ENCODE measurements at regions not wholly inside any gene's neighbourhood (a gene's known extent, or its start where the extent isn't known, plus 50 kb on each side); places are given as distances from the start of the nearest gene placed in this dataset.
"Not testable (repeated sequence)": the region's sequence is repeated elsewhere in the genome, so short reads cannot be mapped to it uniquely, and the experiment has no call there.

DNA sequence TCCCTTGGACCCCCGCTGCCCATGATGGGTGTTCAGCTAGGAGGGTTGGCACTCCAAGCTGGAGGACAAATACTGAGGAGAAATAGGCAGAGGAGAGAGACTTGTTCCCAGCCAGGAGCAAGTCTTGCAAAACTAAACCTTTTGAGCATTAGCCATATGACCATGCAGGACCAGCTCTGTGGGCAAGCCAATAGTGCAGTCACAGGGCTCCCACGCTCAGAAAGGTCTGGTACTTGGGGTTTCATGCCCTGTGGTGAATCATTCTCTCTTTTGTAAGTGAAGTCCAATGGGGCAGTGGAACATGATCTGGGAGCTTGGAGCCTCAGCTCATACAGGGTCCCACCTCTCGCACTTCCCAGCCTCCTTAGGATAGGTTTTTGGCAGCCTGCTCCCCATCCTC lies 300.9 kb downstream of the BCOR start:
- DNase-seq = no peak

DNA sequence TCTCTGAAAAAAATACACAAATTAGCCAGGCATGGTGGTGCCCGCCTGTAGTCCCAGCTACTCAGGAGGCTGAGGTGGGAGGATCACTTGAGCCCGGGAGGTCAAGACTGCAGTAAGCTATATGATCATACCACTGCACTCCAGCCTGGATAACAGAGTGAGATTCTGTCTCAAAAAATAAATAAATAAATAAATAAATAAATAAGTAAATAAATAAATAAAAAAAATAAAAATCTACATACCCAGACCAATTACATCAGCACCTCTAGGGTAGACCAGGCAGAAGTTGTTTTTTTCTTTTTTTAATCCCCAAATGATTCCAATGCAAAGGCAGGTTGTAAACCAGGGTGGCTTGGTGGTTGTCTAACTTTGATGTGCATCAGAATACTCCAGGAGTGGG lies 299.3 kb downstream of the BCOR start:
- DNase-seq = not testable (repeated sequence)

DNA sequence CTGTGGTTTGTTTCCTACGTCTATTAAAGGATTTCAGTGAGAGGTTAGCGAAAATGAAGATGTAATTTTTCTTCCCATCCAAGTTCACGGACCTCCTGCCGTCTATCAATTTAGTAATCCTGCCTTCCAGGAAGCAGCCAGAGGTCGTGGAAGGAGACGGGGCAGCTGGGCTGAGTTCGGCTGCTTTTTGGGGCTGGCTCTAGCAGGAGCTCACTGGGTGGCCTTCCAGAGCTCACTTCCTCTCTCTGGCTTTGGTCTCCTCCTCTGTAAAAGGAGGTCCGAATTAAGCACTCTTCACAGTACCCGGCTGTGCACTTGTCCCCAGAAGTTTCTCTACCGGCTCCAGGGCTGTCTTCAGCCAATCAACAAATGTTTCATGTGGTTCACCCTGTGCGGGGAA lies 295.4 kb downstream of the BCOR start:
- DNase-seq = no peak

DNA sequence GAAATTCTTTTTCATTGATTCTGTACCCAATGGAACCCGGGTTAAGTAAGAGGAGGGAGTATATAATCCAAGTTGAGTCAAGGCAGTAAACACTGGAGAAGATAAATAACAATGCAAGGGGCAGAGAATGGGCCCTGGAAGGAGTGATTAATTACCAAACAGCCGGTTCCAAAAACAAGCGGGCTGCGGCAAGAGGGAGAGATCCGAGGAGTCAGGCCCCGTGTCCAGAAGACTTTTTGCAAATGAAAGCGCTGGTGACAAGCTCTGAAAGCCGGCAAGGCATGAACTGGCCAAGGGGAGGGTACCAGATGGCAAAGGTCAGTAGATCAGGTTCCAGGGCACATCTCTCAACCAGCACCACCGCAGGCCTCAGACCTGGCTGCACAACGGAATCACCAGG lies 294.9 kb downstream of the BCOR start:
- DNase-seq = no peak

DNA sequence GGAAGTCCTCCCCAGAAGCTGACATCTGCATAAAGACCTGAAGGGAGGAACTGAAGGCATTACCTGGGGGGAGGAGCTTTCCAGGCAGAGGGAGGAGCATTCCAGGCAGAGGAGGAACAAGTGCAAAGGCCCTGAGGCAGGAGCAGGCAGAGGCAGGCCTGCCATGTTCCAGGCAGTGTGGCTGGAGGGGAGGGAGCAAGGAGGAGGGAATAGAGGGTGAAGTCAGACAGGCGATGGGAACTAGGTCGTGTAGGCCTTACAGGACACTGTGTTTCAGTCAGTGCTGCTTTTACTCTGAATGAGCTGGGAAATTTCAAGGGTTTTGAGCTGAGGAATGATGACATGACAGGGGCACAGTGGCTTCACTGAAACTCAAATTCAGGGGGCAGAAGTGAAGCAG lies 292.7 kb downstream of the BCOR start:
- DNase-seq = no peak

DNA sequence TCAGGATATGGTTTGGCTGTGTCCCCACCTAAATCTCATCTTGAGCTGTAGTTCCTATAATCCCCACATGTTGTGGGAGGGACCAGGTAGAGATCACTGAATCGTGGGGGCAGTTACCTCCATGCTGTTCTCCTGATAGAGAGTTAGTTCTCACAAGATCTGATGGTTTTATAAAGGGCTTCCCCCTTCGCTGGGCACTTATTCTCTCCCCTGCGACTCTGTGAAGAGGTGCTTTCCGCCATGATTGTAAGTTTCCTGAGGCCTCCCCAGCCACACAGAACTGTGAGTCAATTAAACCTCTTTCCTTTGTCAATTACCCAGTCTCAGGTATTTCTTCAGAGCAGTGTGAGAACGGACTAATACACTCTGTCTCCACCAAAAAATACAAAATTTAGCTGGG lies 291.9 kb downstream of the BCOR start:
- DNase-seq = no peak

DNA sequence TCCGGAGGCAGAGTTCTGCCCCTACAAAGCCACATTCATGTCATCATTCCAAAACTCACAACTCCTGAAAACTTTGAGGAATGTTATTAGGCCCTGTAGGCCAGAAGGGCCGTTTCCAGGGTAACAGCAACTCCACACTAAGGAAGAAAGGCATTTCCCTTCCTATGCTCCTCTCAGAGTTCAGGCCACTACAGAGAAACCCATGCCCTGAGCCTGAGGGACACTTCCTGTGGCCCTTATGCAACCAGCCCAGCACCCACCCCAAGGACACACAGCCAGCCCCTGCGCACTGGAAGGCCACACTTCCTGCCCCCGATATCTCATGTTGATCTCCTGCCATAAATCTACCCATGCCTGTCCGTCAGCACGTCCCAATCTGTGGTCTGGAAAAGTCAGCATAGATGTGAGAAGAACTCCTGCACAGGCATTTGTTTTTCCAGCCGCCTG lies 289.3 kb downstream of the BCOR start:
- DNase-seq = no peak

DNA sequence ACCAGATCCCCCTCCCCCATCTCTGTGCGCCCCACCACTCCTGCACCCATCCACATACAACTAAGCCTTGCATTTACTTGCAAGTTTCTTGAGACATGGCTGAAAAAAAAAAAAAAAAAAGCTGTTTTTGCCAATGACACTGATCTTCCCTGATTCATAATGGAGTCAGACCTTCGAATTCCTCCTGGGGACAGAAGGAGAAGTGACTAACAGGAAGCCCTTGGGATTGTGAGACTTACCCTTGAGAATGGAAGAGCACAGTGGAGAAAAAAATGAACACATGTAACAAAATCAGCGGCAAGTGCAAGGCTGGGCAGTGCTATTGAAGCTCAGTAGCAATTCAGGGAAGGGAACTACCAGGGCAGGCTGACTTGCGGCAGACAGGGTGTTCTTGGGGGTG lies 288.4 kb downstream of the BCOR start:
- no peak for DNase-seq

DNA sequence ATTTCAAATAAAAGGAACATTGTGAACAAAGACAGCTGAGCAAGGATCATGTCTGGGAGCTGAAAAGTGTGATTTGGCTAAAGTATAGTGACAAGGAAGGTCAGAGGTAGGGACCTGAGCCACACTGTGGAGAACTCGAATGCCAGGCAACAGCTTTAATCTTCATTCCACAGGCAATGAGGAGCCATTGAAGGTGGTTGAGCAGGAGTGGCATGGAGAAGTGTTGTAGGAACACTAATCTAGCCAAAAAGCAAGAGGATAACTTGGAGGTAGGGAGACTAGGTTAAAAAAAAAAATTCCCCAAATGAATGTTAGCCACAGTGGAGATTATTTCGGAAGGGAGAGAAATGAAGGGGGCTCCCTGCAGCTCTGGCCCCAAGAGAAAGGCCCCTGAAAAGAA lies 286.9 kb downstream of the BCOR start:
- DNase-seq = no peak

DNA sequence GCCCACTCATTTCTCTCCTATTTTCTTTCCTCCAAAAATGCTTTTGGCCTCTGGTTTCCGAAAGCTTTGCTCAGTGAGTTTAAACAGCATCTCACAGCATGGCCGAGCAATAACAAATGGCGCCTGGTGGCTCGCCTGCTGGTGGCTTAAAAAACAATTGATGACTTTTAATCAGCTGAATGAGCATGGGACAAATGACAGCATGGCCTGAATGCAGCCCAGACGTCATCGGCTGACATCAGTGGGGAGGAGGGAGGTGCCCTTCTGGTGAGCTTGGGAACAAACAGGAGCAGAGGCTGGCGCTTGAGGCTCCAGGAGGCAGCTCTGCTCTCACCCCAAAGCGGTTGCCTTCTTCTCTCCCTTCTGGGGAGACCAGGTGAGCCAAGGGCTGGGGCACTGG lies 286.4 kb downstream of the BCOR start:
- no peak for DNase-seq

DNA sequence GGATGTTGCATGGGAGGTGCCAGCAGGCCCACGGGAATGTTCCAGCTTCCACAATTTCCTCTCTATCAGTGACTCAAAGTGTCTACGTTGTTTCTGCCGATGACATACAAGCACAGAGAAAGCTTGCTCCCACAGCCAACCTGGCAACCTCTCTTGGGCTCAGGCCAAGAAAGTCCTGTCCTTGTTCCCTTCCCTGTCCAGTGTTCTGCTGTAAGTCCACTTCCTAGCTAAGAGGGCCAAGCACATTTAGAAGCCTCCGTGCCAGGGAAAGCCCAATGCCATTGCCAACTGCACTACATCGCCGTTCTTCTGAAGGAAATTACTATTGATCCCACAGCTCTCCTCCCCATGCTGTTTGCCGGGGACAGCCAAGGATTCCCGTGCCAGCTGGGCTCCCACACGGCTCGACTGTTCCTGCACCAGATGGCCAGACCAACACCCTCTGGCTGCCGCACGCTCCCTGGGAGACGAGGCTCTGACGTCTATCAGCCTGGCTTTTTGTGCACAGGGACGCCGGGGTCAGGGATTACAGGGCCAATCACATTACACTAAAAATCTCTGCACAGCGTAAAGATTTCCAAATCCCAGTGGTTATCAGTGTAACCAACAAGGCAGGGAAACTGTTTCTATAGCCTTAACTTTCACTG lies 284.0 kb downstream of the BCOR start:
- peak; percentile 92 for DNase-seq

DNA sequence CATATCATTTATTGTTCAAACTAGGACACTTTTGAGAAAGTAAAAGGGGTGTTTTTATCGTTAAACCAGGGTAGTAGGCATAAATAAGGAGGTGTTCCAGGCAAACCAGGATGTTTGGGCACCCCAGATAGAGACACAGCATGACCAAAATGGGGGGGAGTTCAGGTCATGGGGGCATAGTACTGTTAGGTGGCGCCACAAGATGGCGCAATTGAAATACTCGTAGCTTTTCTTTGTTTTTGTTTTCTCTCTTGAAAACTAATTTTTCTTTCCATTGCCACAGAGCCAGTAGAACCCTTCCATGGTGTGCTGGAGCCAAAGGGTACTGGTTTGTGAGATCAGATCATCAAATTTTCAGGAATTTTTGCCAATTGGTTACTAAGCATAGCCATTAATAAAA lies 283.4 kb downstream of the BCOR start:
- peak; percentile 61 for DNase-seq

DNA sequence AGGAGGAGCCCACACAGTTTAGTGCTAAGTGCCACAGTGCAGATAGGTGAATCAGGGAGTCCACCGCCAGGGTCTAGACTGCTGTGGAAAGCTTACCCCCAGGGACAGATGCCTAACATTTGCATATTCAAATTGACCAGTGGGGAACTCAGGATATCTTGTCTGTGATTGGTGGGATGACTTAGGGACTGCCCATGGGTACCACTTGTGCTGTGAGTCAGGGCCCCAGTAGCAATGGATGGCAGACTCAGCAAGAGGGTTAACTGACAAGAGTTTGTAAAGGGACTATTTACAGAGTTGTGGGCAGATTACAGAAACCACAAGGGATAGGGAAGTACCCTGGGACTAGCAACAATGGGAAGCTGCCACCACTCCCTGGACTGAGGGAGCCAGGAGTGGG lies 282.1 kb downstream of the BCOR start:
- no peak for DNase-seq

DNA sequence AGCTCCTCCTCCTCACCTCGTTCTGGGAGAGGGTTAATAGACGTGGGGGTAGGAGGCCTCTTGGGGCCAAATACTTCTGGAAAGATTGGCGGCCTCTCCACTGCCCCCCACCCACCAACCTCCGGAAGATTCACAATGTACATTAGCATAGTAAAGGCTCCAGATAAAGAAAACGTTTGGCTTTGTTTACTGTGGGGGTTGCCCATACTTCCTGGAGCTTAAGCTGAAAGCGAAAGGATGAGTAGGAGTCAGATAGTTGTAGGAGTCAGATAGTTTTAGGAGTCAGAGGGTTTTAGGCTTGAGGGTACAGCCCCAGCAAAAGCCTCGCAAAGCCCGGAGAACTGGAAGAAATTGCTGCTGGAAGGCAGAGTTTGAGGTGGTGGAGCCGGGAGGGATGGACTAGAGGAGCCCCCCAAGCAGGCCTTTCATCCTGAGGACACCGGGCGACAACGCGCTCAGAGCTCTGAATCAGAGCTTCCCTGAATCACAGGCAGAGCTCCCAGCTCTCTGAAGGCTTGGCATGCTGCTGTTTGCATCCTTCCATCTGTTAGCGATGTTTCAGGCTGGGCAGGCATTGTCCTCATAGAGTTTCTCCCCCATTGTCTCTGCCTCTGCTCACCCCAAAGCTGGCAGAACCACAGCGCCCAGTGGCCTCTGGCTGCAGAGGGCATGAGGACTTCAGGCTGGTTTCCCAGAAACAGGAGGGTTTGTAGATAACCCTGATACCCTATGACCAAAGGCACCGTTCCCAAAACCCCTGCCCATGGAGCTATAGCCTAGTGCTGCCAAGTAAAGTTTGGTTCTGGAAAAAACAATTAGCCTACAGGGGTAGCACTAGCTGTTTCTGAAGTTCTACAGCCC lies 280.7 kb downstream of the BCOR start:
- DNase-seq = no peak

DNA sequence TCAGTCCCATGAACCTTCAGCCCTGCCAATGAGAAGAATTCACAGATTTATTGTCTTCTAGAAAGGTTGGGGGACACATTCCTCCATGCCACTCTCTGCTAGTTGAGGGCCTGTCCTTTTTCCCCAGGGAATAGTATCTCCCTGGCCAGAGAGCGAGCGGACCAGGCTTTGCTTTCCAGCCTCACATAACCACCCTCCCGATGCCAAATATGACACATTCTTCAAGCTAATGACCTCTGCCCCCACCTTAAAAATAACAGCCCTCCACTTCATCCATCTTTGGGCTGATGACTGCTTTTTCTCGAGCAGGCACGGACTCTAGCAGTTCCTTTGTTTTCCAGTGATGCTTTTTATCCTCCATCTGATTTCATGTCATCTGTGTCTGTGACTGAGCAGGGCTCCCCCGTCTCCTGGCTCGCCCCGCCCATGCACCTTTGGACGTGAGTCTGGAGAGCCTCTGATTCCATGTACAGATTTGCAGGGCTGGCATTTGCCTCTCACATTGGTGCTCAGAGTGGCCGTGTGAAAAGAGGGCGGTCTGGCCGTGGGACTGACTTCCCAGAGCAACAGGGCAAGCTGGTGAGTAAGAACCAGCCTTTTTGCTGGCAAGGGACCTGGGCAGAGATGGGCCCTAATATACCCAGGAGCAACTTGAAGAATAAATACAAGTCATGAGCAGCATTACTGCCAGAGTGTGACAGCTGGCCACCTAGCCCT lies 279.8 kb downstream of the BCOR start:
- no peak for DNase-seq

DNA sequence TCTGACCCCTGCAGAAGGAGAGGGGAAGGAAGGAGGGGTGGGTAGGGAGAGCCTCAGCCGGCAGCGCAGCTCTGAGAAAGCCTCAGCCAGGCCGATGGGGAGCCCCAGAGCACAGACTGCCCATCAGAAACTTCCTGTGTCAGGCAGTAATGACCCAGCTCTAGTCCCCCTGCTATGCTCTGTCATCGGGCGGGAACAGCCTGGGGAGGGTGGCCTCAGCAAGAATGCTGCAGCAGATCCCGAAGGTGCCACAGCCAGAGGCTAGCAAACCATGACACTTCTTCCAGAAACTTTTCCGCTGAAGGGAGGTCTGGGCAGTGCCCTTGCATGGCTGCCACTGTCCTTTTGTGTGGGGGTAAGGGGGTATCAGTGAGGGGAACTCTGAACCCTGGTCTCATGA lies 279.0 kb downstream of the BCOR start:
- DNase-seq = no peak

DNA sequence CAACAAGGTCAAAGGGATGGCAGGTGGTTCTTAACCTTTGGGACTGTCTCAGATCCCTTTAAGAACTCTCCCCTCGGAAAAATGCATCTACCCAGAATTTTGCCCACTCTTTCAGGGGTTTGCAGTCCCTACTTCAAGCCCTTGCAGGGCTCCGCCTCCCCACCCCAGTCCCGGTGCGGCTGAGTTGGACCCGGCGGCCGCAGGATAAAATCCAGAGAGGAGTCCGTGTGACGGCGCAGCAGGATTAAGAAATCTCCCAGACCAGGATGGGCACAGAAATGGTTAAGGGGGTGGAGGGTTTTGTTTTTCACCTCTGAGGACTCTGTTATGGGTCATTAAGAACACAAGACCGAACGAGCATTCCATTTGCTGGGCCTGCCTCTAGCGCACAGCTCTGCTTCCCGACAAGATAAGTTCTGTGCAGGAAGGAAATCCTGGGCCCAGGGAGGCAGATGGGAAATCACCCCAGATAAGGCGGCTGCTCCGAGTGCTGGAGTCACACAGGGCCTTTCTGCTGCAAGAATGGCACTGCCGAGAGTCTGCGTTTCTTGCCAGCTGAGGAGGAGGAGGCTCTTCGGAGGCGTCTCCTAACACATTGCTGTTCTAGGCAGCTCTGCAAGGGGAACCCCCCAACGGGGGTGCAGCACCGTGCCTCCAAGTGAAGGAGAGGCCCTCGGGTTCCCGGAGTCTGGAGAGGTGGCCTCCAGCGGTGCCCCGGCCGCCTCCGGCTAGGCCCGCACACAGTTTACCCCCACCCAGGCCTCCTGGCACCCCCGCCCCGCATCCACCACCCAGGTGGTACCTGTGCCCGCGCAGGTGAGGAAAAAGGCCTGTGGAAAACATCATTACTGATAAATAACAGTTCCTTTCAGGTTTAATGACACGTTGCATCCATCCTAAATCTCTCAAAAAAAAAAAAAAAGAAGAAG lies 277.6 kb downstream of the BCOR start:
- DNase-seq = no peak

DNA sequence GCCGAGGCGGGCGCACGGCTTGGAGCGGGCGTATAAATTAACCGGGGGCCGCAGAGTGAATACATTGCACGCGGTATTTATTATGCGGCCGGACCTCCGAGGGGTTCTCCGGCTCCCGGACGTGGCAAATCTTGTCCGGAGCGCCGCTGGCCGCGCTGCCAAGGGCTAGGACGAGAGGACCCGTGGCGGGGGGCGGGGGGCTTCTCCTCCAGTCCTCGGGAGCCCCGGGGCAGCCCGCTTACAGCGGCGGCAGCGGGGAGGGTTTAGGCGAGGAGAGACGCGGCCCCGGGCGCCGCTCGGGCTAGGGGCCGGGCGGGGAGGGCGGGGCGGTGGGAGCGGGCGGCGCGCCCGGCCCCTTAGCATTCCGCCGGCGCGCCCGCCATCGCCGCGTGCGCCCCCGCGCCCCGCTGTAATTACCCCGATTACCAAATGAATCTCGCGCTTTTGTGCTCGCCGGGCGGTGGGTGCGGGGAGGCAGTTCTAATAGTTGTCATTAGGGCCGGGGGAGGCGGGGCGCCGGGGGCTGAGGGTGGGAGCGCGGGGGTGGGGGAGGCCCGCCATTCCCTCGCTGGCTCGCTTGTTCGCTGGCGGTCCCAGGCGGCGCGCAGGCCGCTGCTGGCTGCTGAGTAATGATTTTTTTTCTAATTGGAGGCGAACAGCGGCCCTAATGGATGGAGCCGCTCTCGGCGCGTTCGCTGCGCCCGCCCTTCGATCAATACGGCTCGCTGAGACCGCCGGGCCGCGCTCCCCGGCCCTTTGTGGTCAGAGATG lies 276.6 kb downstream of the BCOR start:
- DNase-seq = peak; percentile 47

DNA sequence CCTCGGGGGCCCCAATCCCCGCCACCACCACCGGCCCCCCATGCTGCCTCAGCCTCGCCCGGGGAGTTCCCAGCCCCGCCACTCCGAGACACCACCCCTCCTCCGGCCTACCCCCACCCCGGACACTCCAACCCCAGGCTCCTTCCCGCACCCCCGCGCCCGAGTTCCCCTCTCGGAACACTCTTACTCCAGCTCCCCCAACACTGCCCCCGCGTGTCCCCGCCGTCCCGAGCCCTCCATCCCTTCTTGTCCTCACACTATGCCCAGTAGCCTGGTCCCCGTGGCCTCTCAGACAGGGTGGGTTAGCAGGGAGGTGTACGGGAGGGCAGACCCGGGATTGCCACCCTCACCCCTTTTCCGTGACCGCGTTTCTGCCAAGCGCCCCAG lies 276.1 kb downstream of the BCOR start:
- DNase-seq = no peak

DNA sequence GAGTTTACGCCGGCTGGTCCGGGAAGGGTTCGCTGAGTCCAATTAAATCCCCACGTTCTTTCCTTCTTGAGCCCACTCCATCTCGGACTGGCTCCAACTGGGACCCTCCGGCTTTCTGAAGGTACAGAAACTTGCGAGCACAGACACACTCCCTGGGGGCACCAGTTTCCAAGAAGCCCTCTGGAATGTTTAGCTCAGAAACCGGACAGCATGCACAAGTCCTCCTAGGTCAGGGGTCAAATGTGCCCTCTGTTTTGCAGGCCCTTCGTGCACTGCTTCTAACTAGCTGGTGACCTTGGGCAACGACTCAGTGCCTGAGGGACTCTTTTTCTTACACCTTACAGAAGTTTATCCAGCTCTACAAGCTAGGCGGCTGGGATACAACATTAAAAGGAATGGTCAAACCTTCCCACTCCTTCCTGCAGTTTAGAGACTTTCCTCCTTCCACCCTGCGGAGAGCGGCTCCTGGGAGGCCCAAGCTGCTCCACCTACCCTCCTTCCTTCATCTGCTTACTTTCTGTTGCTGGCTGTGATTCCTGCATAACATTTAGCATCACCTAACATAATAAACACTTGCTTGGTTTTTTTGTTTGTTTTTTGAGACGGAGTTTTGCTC lies 275.5 kb downstream of the BCOR start:
- DNase-seq = no peak

DNA sequence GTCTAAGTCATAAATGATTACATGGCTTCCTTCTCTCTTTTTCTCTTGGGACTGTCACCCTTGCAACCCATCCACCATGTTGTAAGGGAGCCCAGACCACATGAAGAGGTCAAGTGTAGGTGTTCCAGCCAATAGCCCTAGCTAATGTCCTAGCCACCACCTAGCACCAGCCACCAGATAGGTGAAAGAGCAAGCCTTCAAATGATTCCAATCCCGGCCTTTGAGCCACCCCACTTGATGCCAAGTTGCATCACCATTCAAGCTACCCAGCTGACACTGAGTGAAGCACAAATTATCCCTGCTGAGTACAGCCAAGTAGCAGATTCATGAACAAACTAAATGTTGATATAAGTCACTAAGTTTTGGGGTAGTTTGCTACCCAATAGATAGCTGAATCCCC lies 274.3 kb downstream of the BCOR start:
- no peak for DNase-seq

DNA sequence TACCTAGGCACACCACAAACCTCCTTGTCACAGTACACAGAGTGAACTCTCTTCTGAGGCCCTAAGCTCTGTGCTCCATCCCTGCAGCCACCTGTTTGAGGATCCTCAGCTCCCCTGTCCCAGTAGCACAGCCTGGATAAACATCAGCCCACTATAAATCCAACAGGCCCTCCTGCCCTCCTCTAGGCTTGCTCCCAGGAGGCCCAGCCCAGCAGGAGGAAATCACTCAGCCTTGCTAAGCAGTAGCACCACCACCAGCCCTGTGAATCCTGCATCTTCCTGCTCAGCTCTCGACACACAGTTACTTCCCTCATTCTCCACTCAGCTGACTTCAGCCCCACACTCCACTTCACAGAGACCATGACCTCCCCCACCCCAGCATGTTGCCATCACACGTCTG lies 273.9 kb downstream of the BCOR start:
- DNase-seq = no peak

All from NCI-H1092 treated with DMSO at 0.1 percent for 48 hours (cell line).